H1 (cell line): ENCODE measurements at regions not wholly inside any gene's neighbourhood (a gene's known extent, or its start where the extent isn't known, plus 50 kb on each side); places are given as distances from the start of the nearest gene placed in this dataset.

Source experiments
- CTCF ChIA-PET: fragments of 300-600 bp; sonication (Branson Sonifier 250); formaldehyde crosslinking; loops from one replicate; lab custom pipeline; 2021; ENCODE audit not compliant: partially characterized antibody; lab: Charles Lee
- POLR2A ChIA-PET: fragments of 300-600 bp; sonication (Branson Sonifier 250); formaldehyde crosslinking; loops from one replicate; lab custom pipeline; 2021; ENCODE audit warnings: inconsistent platforms; ENCODE audit not compliant: partially characterized antibody; lab: Charles Lee
- DNase-seq, 2 experiments: peaks; one replicate each; pipeline versions ENCODE4 v3.0.0 to v3.0.0-alpha.2; 2010 to 2022; ENCODE audit warnings: low spot score in 2 of 2, low read depth in 1 of 2, mixed read lengths in 1 of 2
- FAIRE-seq: peaks from 2 replicates; lab custom pipeline; 2011; peaks lifted over from hg19 to GRCh38; lab: Jason Lieb, UNC
- H2AFZ ChIP-seq: 2 replicates; pipeline ENCODE4 v1.8.1; 2012; ENCODE audit warnings: low read length, inconsistent platforms
- H2AK5ac ChIP-seq: 2 replicates; pipeline ENCODE4 v1.6.1; 2013; ENCODE audit warnings: low read depth, low read length
- H2BK120ac ChIP-seq: replicated peaks from 2 replicates; pipeline ENCODE3; 2013; ENCODE audit warnings: low read depth, low read length, inconsistent platforms
- H2BK12ac ChIP-seq: 2 replicates; pipeline ENCODE4 v1.6.1; 2013; ENCODE audit warnings: low read depth, low read length
- H2BK15ac ChIP-seq: 2 replicates; pipeline ENCODE4 v1.6.1; 2013; ENCODE audit warnings: low read length
- H2BK20ac ChIP-seq: 2 replicates; pipeline ENCODE4 v1.6.1; 2013; ENCODE audit warnings: low read length
- H2BK5ac ChIP-seq: 2 replicates; pipeline ENCODE4 v1.6.1; 2013; ENCODE audit warnings: low read depth, low read length
- H3K14ac ChIP-seq: 2 replicates; pipeline ENCODE4 v1.6.1; 2013; ENCODE audit warnings: inconsistent platforms; ENCODE audit not compliant: insufficient read length
- H3K18ac ChIP-seq: 2 replicates; pipeline ENCODE4 v1.6.1; 2013; ENCODE audit warnings: low read length; ENCODE audit errors: extremely low read depth
- H3K23ac ChIP-seq: 2 replicates; pipeline ENCODE4 v1.6.1; 2013; ENCODE audit warnings: inconsistent platforms; ENCODE audit not compliant: insufficient read length
- H3K23me2 ChIP-seq: 2 replicates; pipeline ENCODE4 v1.6.1; 2013; ENCODE audit warnings: low read depth, low read length
- H3K27ac ChIP-seq: 2 replicates; pipeline ENCODE4 v1.6.1; 2011; ENCODE audit warnings: low read depth, low read length, inconsistent platforms
- H3K27me3 ChIP-seq, 4 experiments: replicated peaks in 1 of 4; 1 replicate in 1 of 4; 2 replicates in 3 of 4; pipeline versions ENCODE4 v1.6.1 to v1.8.1; 2011 to 2013; ENCODE audit warnings: low read length in 3 of 4, mild to moderate bottlenecking in 3 of 4, inconsistent platforms in 2 of 4, mixed read lengths in 2 of 4, moderate library complexity in 1 of 4; ENCODE audit not compliant: control insufficient read depth in 3 of 4, insufficient read depth in 3 of 4; ENCODE audit errors: extremely low read depth in 1 of 4
- H3K36me3 ChIP-seq, 4 experiments: 2 replicates each; pipeline versions ENCODE4 v1.6.1 to v1.8.1; 2011 to 2013; ENCODE audit warnings: mild to moderate bottlenecking in 4 of 4, low read length in 3 of 4, moderate library complexity in 2 of 4, control low read depth in 1 of 4, inconsistent platforms in 1 of 4; ENCODE audit not compliant: insufficient read depth in 4 of 4, control insufficient read depth in 2 of 4
- H3K4ac ChIP-seq: replicated peaks from 2 replicates; pipeline ENCODE3; 2013; ENCODE audit warnings: low read length, low read depth, mixed read lengths, inconsistent platforms; ENCODE audit not compliant: insufficient read length
- H3K4me1 ChIP-seq, 4 experiments: replicated peaks in 1 of 4; 1 replicate in 1 of 4; 2 replicates in 3 of 4; pipeline versions ENCODE4 v1.6.1 to v1.8.1; 2011 to 2013; ENCODE audit warnings: low read length in 3 of 4, inconsistent platforms in 2 of 4, mixed read lengths in 1 of 4; ENCODE audit not compliant: insufficient read depth in 4 of 4, control insufficient read depth in 3 of 4
- H3K4me2 ChIP-seq, 2 experiments: 2 replicates each; pipeline versions ENCODE4 v1.6.1 to v1.8.1; 2011 to 2013; ENCODE audit warnings: low read depth in 2 of 2, low read length in 2 of 2, control low read depth in 1 of 2, inconsistent platforms in 1 of 2, mild to moderate bottlenecking in 1 of 2; ENCODE audit not compliant: insufficient read depth in 1 of 2
- H3K4me3 ChIP-seq, 4 experiments: fragments of 200-600, 300-600 bp in 1 of 4; sonication (generic), shearing (Covaris generic), sonication (Bioruptor Twin) in 1 of 4; 2 replicates each; pipeline versions ENCODE4 v1.5.1 to v1.8.1; 2011 to 2016; ENCODE audit warnings: low read length in 4 of 4, low read depth in 3 of 4, control low read depth in 2 of 4, inconsistent platforms in 2 of 4, mild to moderate bottlenecking in 2 of 4, mixed read lengths in 1 of 4, moderate library complexity in 1 of 4; ENCODE audit not compliant: insufficient read depth in 2 of 4; ENCODE audit errors: extremely low read depth in 1 of 4
- H3K56ac ChIP-seq: replicated peaks from 2 replicates; pipeline ENCODE3; 2013; ENCODE audit warnings: low read depth, mild to moderate bottlenecking, mixed read lengths, low read length, inconsistent platforms; ENCODE audit not compliant: insufficient read length
- H3K79me1 ChIP-seq: 2 replicates; pipeline ENCODE4 v1.6.1; 2013; ENCODE audit warnings: low read depth, low read length, control low read depth
- H3K79me2 ChIP-seq, 2 experiments: 2 replicates each; pipeline versions ENCODE4 v1.6.1 to v1.8.1; 2012 to 2013; ENCODE audit warnings: low read length in 2 of 2, mild to moderate bottlenecking in 2 of 2, inconsistent platforms in 1 of 2; ENCODE audit not compliant: insufficient read depth in 2 of 2, control insufficient read depth in 1 of 2
- H3K9ac ChIP-seq, 4 experiments: replicated peaks in 1 of 4; 1 replicate in 1 of 4; 2 replicates in 3 of 4; pipeline versions ENCODE4 v1.6.1 to v1.8.1; 2011 to 2013; ENCODE audit warnings: low read depth in 3 of 4, low read length in 3 of 4, control low read depth in 2 of 4, mild to moderate bottlenecking in 2 of 4, moderate library complexity in 2 of 4, inconsistent platforms in 1 of 4; ENCODE audit errors: extremely low read depth in 1 of 4
- H3K9me3 ChIP-seq, 2 experiments: 2 replicates each; pipeline versions ENCODE4 v1.6.1 to v1.8.1; 2012 to 2013; ENCODE audit warnings: mild to moderate bottlenecking in 2 of 2, moderate library complexity in 2 of 2, control low read depth in 1 of 2, inconsistent platforms in 1 of 2, low read depth in 1 of 2, low read length in 1 of 2, mixed read lengths in 1 of 2; ENCODE audit not compliant: insufficient read depth in 2 of 2
- H4K20me1 ChIP-seq, 2 experiments: replicated peaks in 1 of 2; 2 replicates each; pipeline versions ENCODE3 to v1.8.1; 2011 to 2013; ENCODE audit warnings: inconsistent platforms in 2 of 2, low read length in 2 of 2, mild to moderate bottlenecking in 1 of 2; ENCODE audit not compliant: insufficient read depth in 2 of 2, control insufficient read depth in 1 of 2
- H4K5ac ChIP-seq: 2 replicates; pipeline ENCODE4 v1.6.1; 2013; ENCODE audit warnings: low read length, low read depth, mixed read lengths, inconsistent platforms; ENCODE audit not compliant: insufficient read length
- H4K8ac ChIP-seq: 2 replicates; pipeline ENCODE4 v1.8.0; 2013; ENCODE audit warnings: mild to moderate bottlenecking, moderate library complexity, low read length, inconsistent platforms; ENCODE audit not compliant: insufficient read depth; ENCODE audit errors: extremely low read depth
- H4K91ac ChIP-seq: replicated peaks from 2 replicates; pipeline ENCODE3; 2013; ENCODE audit warnings: low read length, mixed read lengths, inconsistent platforms; ENCODE audit not compliant: insufficient read length
- ATF2 ChIP-seq: IDR thresholded peaks from 2 replicates; pipeline ENCODE4 v1.6.1; 2012; ENCODE audit warnings: low read length, inconsistent platforms
- BACH1 ChIP-seq: IDR thresholded peaks from 2 replicates; pipeline ENCODE4 v1.6.1; 2012; ENCODE audit warnings: low read length, improper control_type of control experiment
- EZH2 ChIP-seq: fragments of 200-600 bp; sonication (generic); IDR thresholded peaks from 2 replicates; pipeline ENCODE4 v1.7.1; 2012; ENCODE audit warnings: low read depth, mild to moderate bottlenecking, moderate library complexity, low read length, inconsistent platforms; ENCODE audit not compliant: severe bottlenecking
- KDM4A ChIP-seq: IDR thresholded peaks from one replicate; pipeline ENCODE4 v1.7.1; 2012; ENCODE audit warnings: low read depth, mild to moderate bottlenecking, moderate library complexity, low read length, inconsistent platforms; ENCODE audit not compliant: severe bottlenecking
- KDM5A ChIP-seq: fragments of 200-600 bp; IDR thresholded peaks from 2 replicates; pipeline ENCODE4 v1.7.1; 2012; ENCODE audit warnings: mild to moderate bottlenecking, low read length, inconsistent platforms, mixed read lengths
- PHF8 ChIP-seq: fragments of 200-600 bp; sonication (generic); conservative IDR thresholded peaks from 2 replicates; pipeline ENCODE4 v1.7.1; 2012; ENCODE audit warnings: low read depth, mild to moderate bottlenecking, inconsistent platforms, low read length, moderate library complexity
- POU5F1 ChIP-seq: IDR thresholded peaks from 2 replicates; pipeline ENCODE4 v1.6.1; 2011; ENCODE audit warnings: low read depth, mild to moderate bottlenecking, low read length, moderate library complexity
- SP2 ChIP-seq: IDR thresholded peaks from 2 replicates; pipeline ENCODE4 v1.6.1; 2012; ENCODE audit warnings: mild to moderate bottlenecking, low read length, inconsistent platforms
- SP4 ChIP-seq: IDR thresholded peaks from 2 replicates; pipeline ENCODE4 v1.6.1; 2012; ENCODE audit warnings: low read length, inconsistent platforms
- SUZ12 ChIP-seq: fragments of 200-600 bp; sonication (generic); IDR thresholded peaks from 2 replicates; pipeline ENCODE4 v1.6.1; 2012; ENCODE audit warnings: mild to moderate bottlenecking, inconsistent platforms, low read length, moderate library complexity, mixed read lengths
- ZNF274 ChIP-seq: IDR thresholded peaks from 2 replicates; pipeline ENCODE4 v1.7.0; 2012; ENCODE audit warnings: low read length, borderline replicate concordance; ENCODE audit errors: extremely low read depth
- WGBS, 2 experiments: shearing (Covaris generic) in 1 of 2; methylation state at CpG; one replicate each; pipeline versions ENCODE4 v1.1.6 to v1.1.7; 2013 to 2015; ENCODE audit warnings: low lambda C conversion rate in 2 of 2, mixed read lengths in 2 of 2, inconsistent platforms in 1 of 2, low coverage in 1 of 2, missing lambda C conversion rate in 1 of 2; ENCODE audit not compliant: insufficient replicate concordance in 2 of 2, insufficient coverage in 1 of 2, insufficient read length in 1 of 2; ENCODE audit errors: extremely low coverage in 1 of 2, missing lambda C conversion rate in 1 of 2; 5-methylcytosine and 5-hydroxymethylcytosine counted together
- TF ChIP-seq, protein P1 (sequence below): IDR thresholded peaks from 2 replicates; pipeline ENCODE4 v1.6.1; 2012; ENCODE audit warnings: inconsistent platforms

DNA sequence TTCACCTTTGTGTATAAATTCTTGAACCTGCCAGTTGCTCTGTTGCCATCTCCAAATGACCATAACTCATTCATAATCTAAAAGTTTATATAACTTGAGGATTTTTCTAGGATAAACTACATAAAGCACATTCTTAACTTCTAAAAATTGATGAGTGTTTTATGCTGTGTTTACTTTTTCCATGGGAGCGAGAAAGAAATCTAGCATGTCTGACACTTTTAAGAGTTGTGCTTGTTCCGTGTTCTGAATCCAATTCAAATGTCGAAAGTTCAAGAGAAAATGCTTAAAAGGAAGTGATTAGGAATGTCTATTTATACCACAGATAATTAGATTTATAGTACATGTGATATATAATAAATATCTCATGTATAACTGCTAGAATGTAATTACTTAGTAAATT is 154.4 kb downstream of the DEPDC1B start:
- Histone ChIP-seq H3K23ac (no peak overlapping the region), H3K23me2 (no peaks in the 10 kb centered on the region), H3K79me1 (no peaks in the 10 kb centered on the region), H3K18ac (no peak overlapping the region), H2BK12ac (no peak overlapping the region), H3K27ac (no peak overlapping the region), H2BK120ac (no peak overlapping the region), H3K9ac (no peak overlapping the region), H3K4ac (no peak overlapping the region), H3K36me3 (no peaks in the 10 kb centered on the region), H2AK5ac (no peak overlapping the region), H3K56ac (no peak overlapping the region), H2AFZ (no peak overlapping the region), H2BK5ac (no peak overlapping the region), H3K79me2 (no peaks in the 10 kb centered on the region), H4K91ac (no peak overlapping the region), H3K9me3 (no peaks in the 10 kb centered on the region), H3K4me2 (no peak overlapping the region), H4K5ac (no peak overlapping the region), H3K14ac (no peak overlapping the region), H4K8ac (no peak overlapping the region), H2BK15ac (no peak overlapping the region), H2BK20ac (no peak overlapping the region), H3K4me3 (no peak overlapping the region), H3K4me1 (peaks cover 0 to 5% (median 2%) of the 10 kb centered on the region in 4 experiments; a peak in 4 of 7 replicates), H4K20me1 (no peaks in the 10 kb centered on the region), H3K27me3 (no peaks in the 10 kb centered on the region)
- TF ChIP-seq ZNF274 (no peak), SP2 (no peak), BACH1 (no peak), KDM4A (no peak), EZH2 (no peak), SP4 (no peak), KDM5A (no peak), PHF8 (no peak), SUZ12 (no peak), ATF2 (no peak), POU5F1 (no peak)
- TF ChIP-seq, protein P1, sequence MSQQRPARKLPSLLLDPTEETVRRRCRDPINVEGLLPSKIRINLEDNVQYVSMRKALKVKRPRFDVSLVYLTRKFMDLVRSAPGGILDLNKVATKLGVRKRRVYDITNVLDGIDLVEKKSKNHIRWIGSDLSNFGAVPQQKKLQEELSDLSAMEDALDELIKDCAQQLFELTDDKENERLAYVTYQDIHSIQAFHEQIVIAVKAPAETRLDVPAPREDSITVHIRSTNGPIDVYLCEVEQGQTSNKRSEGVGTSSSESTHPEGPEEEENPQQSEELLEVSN: no peak
- WGBS, 2 experiments: 93% methylated on average over 3 of the region's 3 CpGs; no CpG with 5 or more reads in 1 of the 2 experiments
- no peak for DNase-seq
- no peak for FAIRE-seq
- CTCF ChIA-PET: no interaction called here
- POLR2A ChIA-PET: no interaction called here
